OCI-LY3 (cell line): ENCODE measurements at regions not wholly inside any gene's neighbourhood (a gene's known extent, or its start where the extent isn't known, plus 50 kb on each side); places are given as distances from the start of the nearest gene placed in this dataset.

Source experiments
- H2AFZ ChIP-seq: fragments of 200-600, 300-600 bp; shearing (Covaris generic); 2 replicates; pipeline ENCODE4 v1.6.0; 2014; ENCODE audit warnings: antibody characterized with exemption, low read depth, low read length
- H3K27ac ChIP-seq: fragments of 200-600, 300-600 bp; sonication (generic); 2 replicates; pipeline ENCODE4 v1.5.1; 2014; ENCODE audit warnings: mild to moderate bottlenecking, low read length, moderate library complexity, mixed read lengths
- H3K27me3 ChIP-seq: fragments of 200-600, 300-600 bp; sonication (generic); 2 replicates; pipeline ENCODE4 v1.6.1; 2014; ENCODE audit warnings: low read depth, low read length, mixed read lengths
- H3K36me3 ChIP-seq: fragments of 200-600, 300-600 bp; sonication (generic); replicated peaks from 2 replicates; pipeline ENCODE3; 2014; ENCODE audit warnings: low read depth, low read length, mixed read lengths
- H3K4me1 ChIP-seq: fragments of 300-600, 200-600 bp; sonication (generic); 2 replicates; pipeline ENCODE4 v1.6.1; 2014; ENCODE audit warnings: low read length, mixed read lengths
- H3K4me2 ChIP-seq: fragments of 200-600, 300-600 bp; sonication (generic); 2 replicates; pipeline ENCODE4 v1.6.1; 2014; ENCODE audit warnings: low read length, mixed read lengths
- H3K4me3 ChIP-seq: fragments of 300-600, 200-600 bp; sonication (generic); 2 replicates; pipeline ENCODE4 v1.5.1; 2014; ENCODE audit warnings: antibody characterized with exemption, mild to moderate bottlenecking, low read length, moderate library complexity
- H3K79me2 ChIP-seq: fragments of 300-600, 200-600 bp; shearing (Covaris generic); 2 replicates; pipeline ENCODE4 v1.6.1; 2014; ENCODE audit warnings: mild to moderate bottlenecking, low read length, mixed read lengths
- H3K9ac ChIP-seq: fragments of 300-600, 200-600 bp; shearing (Covaris generic); 2 replicates; pipeline ENCODE4 v1.6.0; 2014; ENCODE audit warnings: mild to moderate bottlenecking, low read length, moderate library complexity
- H3K9me3 ChIP-seq: fragments of 200-600, 300-600 bp; shearing (Covaris generic); 2 replicates; pipeline ENCODE4 v1.6.1; 2014; ENCODE audit warnings: low read length, mixed read lengths; ENCODE audit not compliant: insufficient read depth
- H4K20me1 ChIP-seq: fragments of 200-600, 300-600 bp; sonication (generic); 2 replicates; pipeline ENCODE4 v1.6.1; 2016; ENCODE audit warnings: low read length, mixed read lengths; ENCODE audit not compliant: insufficient read depth
- CTCF ChIP-seq: fragments of 200-600, 300-600 bp; sonication (generic); IDR thresholded peaks from 2 replicates; pipeline ENCODE4 v1.5.1; 2014; ENCODE audit warnings: antibody characterized with exemption, low read length, low read depth
- EZH2phosphoT487 ChIP-seq: fragments of 200-600 bp; shearing (Covaris generic); IDR thresholded peaks from 2 replicates; pipeline ENCODE4 v1.6.1; 2018; ENCODE audit warnings: antibody characterized with exemption, mixed run types, low read depth

- no peak for TF ChIP-seq EZH2phosphoT487
- no peak for TF ChIP-seq CTCF
- no peak overlapping the region for H2AFZ ChIP-seq
- H3K4me3 ChIP-seq = no peak overlapping the region
- no peak overlapping the region for H3K27ac ChIP-seq
- H3K9me3 ChIP-seq = no peaks in the 10 kb centered on the region
- no peak overlapping the region for H3K9ac ChIP-seq
- no peaks in the 10 kb centered on the region for H3K36me3 ChIP-seq
- H3K27me3 ChIP-seq = no peaks in the 10 kb centered on the region
- H3K4me1 ChIP-seq = no peaks in the 10 kb centered on the region
- no peaks in the 10 kb centered on the region for H3K79me2 ChIP-seq
- no peak overlapping the region for H3K4me2 ChIP-seq
- no peaks in the 10 kb centered on the region for H4K20me1 ChIP-seq
These were observed 66.2 kb upstream of the RIT2 start for GRCh38 chr18:43181711-43182110.

- no peaks in the 10 kb centered on the region for H3K27me3 ChIP-seq
- TF ChIP-seq EZH2phosphoT487 (no peak), CTCF (no peak)
- no peak overlapping the region for H2AFZ ChIP-seq
- H3K4me1 ChIP-seq = no peaks in the 10 kb centered on the region
- H3K4me2 ChIP-seq = no peak overlapping the region
- no peaks in the 10 kb centered on the region for H3K36me3 ChIP-seq
- no peaks in the 10 kb centered on the region for H4K20me1 ChIP-seq
- no peaks in the 10 kb centered on the region for H3K79me2 ChIP-seq
- H3K4me3 ChIP-seq = no peak overlapping the region
- H3K9ac ChIP-seq = no peak overlapping the region
- no peaks in the 10 kb centered on the region for H3K9me3 ChIP-seq
- H3K27ac ChIP-seq = no peak overlapping the region
These were observed 65.3 kb upstream of the RIT2 start for GRCh38 chr18:43180814-43181213.

- H3K9ac ChIP-seq = no peak overlapping the region
- no peaks in the 10 kb centered on the region for H3K9me3 ChIP-seq
- no peak overlapping the region for H3K27ac ChIP-seq
- no peaks in the 10 kb centered on the region for H4K20me1 ChIP-seq
- no peaks in the 10 kb centered on the region for H3K36me3 ChIP-seq
- no peaks in the 10 kb centered on the region for H3K79me2 ChIP-seq
- H2AFZ ChIP-seq = no peak overlapping the region
- no peaks in the 10 kb centered on the region for H3K27me3 ChIP-seq
- no peak overlapping the region for H3K4me3 ChIP-seq
- H3K4me2 ChIP-seq = no peak overlapping the region
- no peaks in the 10 kb centered on the region for H3K4me1 ChIP-seq
- TF ChIP-seq CTCF = no peak
These were observed 59.8 kb upstream of the RIT2 start for GRCh38 chr18:43175257-43175656.

- H3K27me3 ChIP-seq = no peaks in the 10 kb centered on the region
- no peaks in the 10 kb centered on the region for H3K4me1 ChIP-seq
- TF ChIP-seq CTCF (no peak; the same call in 1 of the 2 replicates), EZH2phosphoT487 (no peak)
- H3K4me2 ChIP-seq = no peak overlapping the region
- H3K9ac ChIP-seq = no peak overlapping the region
- H3K9me3 ChIP-seq = no peaks in the 10 kb centered on the region
- no peaks in the 10 kb centered on the region for H4K20me1 ChIP-seq
- H2AFZ ChIP-seq = no peak overlapping the region
- no peaks in the 10 kb centered on the region for H3K36me3 ChIP-seq
- H3K27ac ChIP-seq = no peak overlapping the region
- H3K79me2 ChIP-seq = no peaks in the 10 kb centered on the region
- H3K4me3 ChIP-seq = no peak overlapping the region
These were observed 55.1 kb upstream of the RIT2 start for GRCh38 chr18:43170586-43170985.
